Mesendoderm (in vitro differentiated cells): ENCODE measurements at regions not wholly inside any gene's neighbourhood (a gene's known extent, or its start where the extent isn't known, plus 50 kb on each side); places are given as distances from the start of the nearest gene placed in this dataset.
A peak's percentile ranks its signal among the peaks of the same experiment; 100 is the strongest.

Experiments used
- DNase-seq: peaks from one replicate; pipeline ENCODE4 v3.0.0; 2013
- H2AK5ac ChIP-seq: 2 replicates; pipeline ENCODE4 v1.6.1; 2013; ENCODE audit warnings: low read length, inconsistent platforms
- H2BK120ac ChIP-seq: 2 replicates; pipeline ENCODE4 v1.6.1; 2013; ENCODE audit warnings: low read depth, mild to moderate bottlenecking, low read length, moderate library complexity, mixed read lengths
- H2BK15ac ChIP-seq: replicated peaks from 2 replicates; pipeline ENCODE4 v1.6.1; 2013; ENCODE audit warnings: low read depth, mild to moderate bottlenecking, moderate library complexity
- H2BK5ac ChIP-seq: 2 replicates; pipeline ENCODE4 v1.6.1; 2013; ENCODE audit warnings: low read length, inconsistent platforms
- H3K18ac ChIP-seq: 2 replicates; pipeline ENCODE4 v1.6.1; 2013; ENCODE audit warnings: mild to moderate bottlenecking, low read length, mixed read lengths
- H3K23ac ChIP-seq: one replicate; pipeline ENCODE4 v1.6.1; 2013; ENCODE audit warnings: low read length
- H3K27ac ChIP-seq: 2 replicates; pipeline ENCODE4 v1.5.1; 2013; ENCODE audit warnings: low read depth, mild to moderate bottlenecking, inconsistent platforms, low read length, moderate library complexity
- H3K27me3 ChIP-seq: 2 replicates; pipeline ENCODE4 v1.6.1; 2013; ENCODE audit warnings: low read length, control low read depth, mild to moderate bottlenecking, inconsistent platforms; ENCODE audit not compliant: insufficient read depth, poor library complexity
- H3K36me3 ChIP-seq: 2 replicates; pipeline ENCODE4 v1.6.1; 2013; ENCODE audit warnings: low read length, inconsistent platforms; ENCODE audit not compliant: control insufficient read depth, insufficient read depth
- H3K4ac ChIP-seq: one replicate; pipeline ENCODE4 v1.6.1; 2013; ENCODE audit warnings: low read depth, mild to moderate bottlenecking, low read length, moderate library complexity
- H3K4me1 ChIP-seq: 2 replicates; pipeline ENCODE4 v1.6.1; 2013; ENCODE audit warnings: low read depth, low read length, inconsistent platforms; ENCODE audit not compliant: control insufficient read depth
- H3K4me2 ChIP-seq: 2 replicates; pipeline ENCODE4 v1.6.1; 2013; ENCODE audit warnings: low read length
- H3K4me3 ChIP-seq: 2 replicates; pipeline ENCODE4 v1.5.1; 2013; ENCODE audit warnings: mild to moderate bottlenecking, low read length
- H3K56ac ChIP-seq: one replicate; pipeline ENCODE4 v1.6.1; 2013; ENCODE audit warnings: low read length
- H3K79me1 ChIP-seq: 2 replicates; pipeline ENCODE4 v1.6.1; 2013; ENCODE audit warnings: low read length, inconsistent platforms
- H3K79me2 ChIP-seq: 2 replicates; pipeline ENCODE4 v1.6.1; 2013; ENCODE audit warnings: mild to moderate bottlenecking, low read length; ENCODE audit not compliant: control insufficient read depth, insufficient read depth
- H3K9ac ChIP-seq: 2 replicates; pipeline ENCODE4 v1.6.1; 2013; ENCODE audit warnings: low read length, inconsistent platforms
- H4K5ac ChIP-seq: one replicate; pipeline ENCODE4 v1.6.1; 2013; ENCODE audit warnings: low read length
- H4K8ac ChIP-seq: one replicate; pipeline ENCODE4 v1.6.1; 2013; ENCODE audit warnings: low read depth, mild to moderate bottlenecking, control low read depth, low read length, moderate library complexity
- WGBS: extraction: QIAGEN DNeasy Blood & Tissue Kit; methylation state at CpG from one replicate; pipeline ENCODE4 v1.1.7; 2013; ENCODE audit warnings: low lambda C conversion rate, missing lambda C conversion rate; ENCODE audit not compliant: insufficient coverage; ENCODE audit errors: extremely low coverage; 5-methylcytosine and 5-hydroxymethylcytosine counted together

GRCh38 chr3:70763894-70764293, 451.5 kb upstream of the MDFIC2 start:
- Histone ChIP-seq H3K4me2 (no peak overlapping the region), H3K79me2 (no peaks in the 10 kb centered on the region), H3K56ac (no peak overlapping the region), H2BK15ac (no peak overlapping the region), H3K27me3 (no peaks in the 10 kb centered on the region), H2BK120ac (no peak overlapping the region), H2AK5ac (no peak overlapping the region), H3K4ac (no peak overlapping the region), H3K27ac (no peak overlapping the region), H2BK5ac (no peak overlapping the region), H3K18ac (no peak overlapping the region), H3K4me1 (no peaks in the 10 kb centered on the region), H3K4me3 (no peak overlapping the region), H3K79me1 (no peaks in the 10 kb centered on the region), H4K5ac (no peak overlapping the region), H3K23ac (no peak overlapping the region), H4K8ac (no peak overlapping the region), H3K36me3 (no peaks in the 10 kb centered on the region), H3K9ac (no peak overlapping the region)
- DNase-seq, result no peak
- no CpG with 5 or more reads among the region's 2 CpGs for WGBS

DNA sequence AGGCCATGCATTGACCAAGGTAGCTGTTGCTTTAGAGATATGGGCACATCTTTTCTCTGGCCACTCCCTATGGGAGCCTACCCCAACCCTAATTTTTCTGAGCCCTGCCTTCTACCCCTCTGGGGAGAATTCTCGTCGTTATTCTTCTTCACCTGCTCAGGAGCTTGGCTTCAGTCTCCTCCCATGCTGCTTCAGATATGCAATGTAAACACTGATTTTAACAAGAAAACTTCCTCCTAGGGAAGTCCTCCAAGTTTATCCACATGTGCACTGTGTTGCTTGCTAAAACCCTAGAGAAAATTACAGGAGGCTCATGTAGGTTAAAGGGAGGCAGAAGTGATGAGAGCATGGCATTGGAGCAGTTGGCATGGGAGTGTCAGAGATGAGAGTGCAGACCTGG, 445.2 kb upstream of the MDFIC2 start:
- no peak overlapping the region for H2AK5ac ChIP-seq
- no CpG with 5 or more reads among the region's 2 CpGs for WGBS

DNA sequence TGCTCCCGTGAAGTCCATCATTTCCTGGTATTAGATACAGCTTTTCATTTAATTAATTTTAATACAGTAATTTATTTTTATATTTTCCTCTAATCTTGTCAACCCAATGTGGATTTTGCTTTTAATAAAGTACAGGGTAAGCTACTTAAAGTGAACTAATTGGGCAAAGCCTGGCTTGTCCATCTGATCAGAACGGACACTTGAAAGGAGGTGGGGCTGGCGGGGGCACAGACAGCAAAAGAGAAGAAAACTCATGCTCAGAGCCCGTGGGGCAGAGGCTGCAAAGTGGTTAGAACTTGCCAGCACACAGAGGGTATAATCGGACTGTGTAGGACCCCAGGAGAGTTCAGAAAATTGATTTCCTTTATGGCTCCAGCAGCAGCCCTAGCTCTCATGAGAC, 443.1 kb upstream of the MDFIC2 start:
- no peak for DNase-seq
- H3K79me2 ChIP-seq, result no peaks in the 10 kb centered on the region
- no peak overlapping the region for H4K8ac ChIP-seq
- H3K9ac ChIP-seq, result no peak overlapping the region
- H3K36me3 ChIP-seq, result no peaks in the 10 kb centered on the region
- H3K4me1 ChIP-seq, result no peaks in the 10 kb centered on the region
- no peak overlapping the region for H3K4me3 ChIP-seq
- no peak overlapping the region for H3K4me2 ChIP-seq
- no peak overlapping the region for H4K5ac ChIP-seq
- no peaks in the 10 kb centered on the region for H3K79me1 ChIP-seq
- no peak overlapping the region for H3K4ac ChIP-seq
- no peaks in the 10 kb centered on the region for H3K27me3 ChIP-seq
- no peak overlapping the region for H3K18ac ChIP-seq
- no peak overlapping the region for H2BK15ac ChIP-seq
- no peak overlapping the region for H2AK5ac ChIP-seq
- H3K56ac ChIP-seq, result no peak overlapping the region
- no peak overlapping the region for H3K23ac ChIP-seq
- no peak overlapping the region for H2BK120ac ChIP-seq
- H3K27ac ChIP-seq, result no peak overlapping the region
- H2BK5ac ChIP-seq, result no peak overlapping the region
- WGBS, result no CpG with 5 or more reads among the region's 5 CpGs

More for the DNA sequence above, 445.2 kb upstream of the MDFIC2 start:
- Histone ChIP-seq H2BK5ac (no peak overlapping the region), H3K79me2 (no peaks in the 10 kb centered on the region), H3K4me3 (no peak overlapping the region), H3K27ac (no peak overlapping the region), H4K8ac (no peak overlapping the region), H4K5ac (no peak overlapping the region), H3K23ac (no peak overlapping the region), H3K36me3 (no peaks in the 10 kb centered on the region), H3K79me1 (no peaks in the 10 kb centered on the region), H3K18ac (no peak overlapping the region), H3K4me1 (no peaks in the 10 kb centered on the region), H3K4ac (no peak overlapping the region), H3K27me3 (no peaks in the 10 kb centered on the region), H2BK15ac (no peak overlapping the region), H3K9ac (no peak overlapping the region), H2BK120ac (no peak overlapping the region), H3K4me2 (no peak overlapping the region), H3K56ac (no peak overlapping the region)
- DNase-seq, result no peak

DNA sequence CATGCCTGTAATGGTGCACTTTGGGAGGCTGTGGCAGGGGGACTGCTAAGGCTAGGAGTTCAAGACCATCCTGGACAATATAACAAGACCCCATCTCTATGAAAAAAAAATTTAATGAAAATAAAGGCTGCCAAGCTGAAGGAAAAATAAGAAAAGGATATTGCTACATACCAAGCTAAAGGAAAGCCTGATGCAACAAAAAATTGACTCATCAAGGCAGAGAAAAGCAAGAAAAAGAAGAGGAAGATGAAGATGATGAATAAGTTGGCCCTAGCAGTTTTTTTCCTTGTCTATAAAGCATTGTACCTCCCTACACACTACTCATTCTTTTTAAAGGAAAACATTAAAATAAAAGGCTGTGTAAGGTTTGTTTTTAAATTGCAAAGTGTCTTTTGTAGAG, 441.9 kb upstream of the MDFIC2 start:
- no peak overlapping the region for H3K4me3 ChIP-seq
- H3K79me1 ChIP-seq, result no peaks in the 10 kb centered on the region
- H3K27ac ChIP-seq, result no peak overlapping the region
- H3K18ac ChIP-seq, result no peak overlapping the region
- no peak overlapping the region for H2AK5ac ChIP-seq
- H2BK5ac ChIP-seq, result no peak overlapping the region
- no peak overlapping the region for H2BK120ac ChIP-seq
- H3K4ac ChIP-seq, result no peak overlapping the region
- no peak overlapping the region for H4K8ac ChIP-seq
- H4K5ac ChIP-seq, result no peak overlapping the region
- H3K4me2 ChIP-seq, result no peak overlapping the region
- no peak overlapping the region for H3K23ac ChIP-seq
- no peak for DNase-seq
- no peaks in the 10 kb centered on the region for H3K27me3 ChIP-seq
- H3K79me2 ChIP-seq, result no peaks in the 10 kb centered on the region
- H3K9ac ChIP-seq, result no peak overlapping the region
- H2BK15ac ChIP-seq, result no peak overlapping the region
- H3K4me1 ChIP-seq, result no peaks in the 10 kb centered on the region
- H3K56ac ChIP-seq, result no peak overlapping the region
- no peaks in the 10 kb centered on the region for H3K36me3 ChIP-seq

- no peak overlapping the region for H3K18ac ChIP-seq
- H3K56ac ChIP-seq, result no peak overlapping the region
- no peak overlapping the region for H3K27ac ChIP-seq
- no peak overlapping the region for H3K4me2 ChIP-seq
- no peak overlapping the region for H3K9ac ChIP-seq
- no peak overlapping the region for H2BK120ac ChIP-seq
- H3K79me2 ChIP-seq, result no peaks in the 10 kb centered on the region
- H2AK5ac ChIP-seq, result no peak overlapping the region
- H3K4me1 ChIP-seq, result no peaks in the 10 kb centered on the region
- H3K23ac ChIP-seq, result no peak overlapping the region
- no peaks in the 10 kb centered on the region for H3K79me1 ChIP-seq
- no peak overlapping the region for H4K8ac ChIP-seq
- no peak overlapping the region for H2BK15ac ChIP-seq
- no CpG with 5 or more reads among the region's 3 CpGs for WGBS
- no peaks in the 10 kb centered on the region for H3K27me3 ChIP-seq
- no peak overlapping the region for H4K5ac ChIP-seq
- no peaks in the 10 kb centered on the region for H3K36me3 ChIP-seq
- H3K4me3 ChIP-seq, result no peak overlapping the region
- DNase-seq, result peak; percentile 27
- no peak overlapping the region for H2BK5ac ChIP-seq
- H3K4ac ChIP-seq, result no peak overlapping the region
Observed at GRCh38 chr3:70753572-70753971, 441.1 kb upstream of the MDFIC2 start.

DNA sequence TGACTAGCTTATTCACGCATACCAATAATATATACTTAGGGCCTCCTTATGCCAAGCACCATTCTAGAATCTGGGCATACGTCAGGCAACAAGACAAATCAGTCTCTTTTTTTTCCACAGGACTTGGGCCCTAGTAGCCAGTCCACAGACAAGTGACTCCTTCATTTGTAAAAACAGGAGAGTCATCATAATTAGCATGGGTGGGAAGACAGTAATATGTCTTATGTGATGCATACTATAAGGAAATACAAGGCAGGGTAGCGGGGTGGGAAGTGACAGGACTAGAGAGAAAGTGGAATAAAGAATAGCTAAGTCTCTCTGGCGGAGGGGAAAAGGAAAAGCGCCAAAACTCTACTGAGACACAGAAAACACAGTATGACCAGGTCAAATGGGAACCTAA, 439.6 kb upstream of the MDFIC2 start:
- Histone ChIP-seq H3K4me2 (no peak overlapping the region), H3K9ac (no peak overlapping the region), H3K4me3 (no peak overlapping the region), H3K27ac (no peak overlapping the region), H3K18ac (no peak overlapping the region), H3K27me3 (no peaks in the 10 kb centered on the region), H3K36me3 (no peaks in the 10 kb centered on the region), H3K79me2 (no peaks in the 10 kb centered on the region), H4K8ac (no peak overlapping the region), H2BK120ac (no peak overlapping the region), H3K23ac (no peak overlapping the region), H3K4ac (no peak overlapping the region), H2AK5ac (no peak overlapping the region), H2BK15ac (no peak overlapping the region), H4K5ac (no peak overlapping the region), H3K4me1 (no peaks in the 10 kb centered on the region), H2BK5ac (no peak overlapping the region), H3K79me1 (no peaks in the 10 kb centered on the region), H3K56ac (no peak overlapping the region)
- DNase-seq, result no peak
- WGBS, result no CpG with 5 or more reads among the region's 5 CpGs
